ENCODE measurements at regions not wholly inside any gene's neighbourhood (a gene's known extent, or its start where the extent isn't known, plus 50 kb on each side); places are given as distances from the start of the nearest gene placed in this dataset.
A peak's percentile ranks its signal among the peaks of the same experiment; 100 is the strongest.

GRCh38 chr17:77435272-77436057 lies 294.7 kb downstream of the SEC14L1 start:
- peaks cover 98% of the 10 kb centered on the region for H3K4me1 Mint-ChIP-seq (ENCODE audit: low read depth)
- no peaks in the 10 kb centered on the region for H3K36me3 Mint-ChIP-seq (ENCODE audit: low read depth)

GRCh38 chr17:77436058-77436442 lies 295.3 kb downstream of the SEC14L1 start:
- peak overlapping the region; percentile 80 for H3K27ac Mint-ChIP-seq

More at GRCh38 chr17:77435272-77436057, 294.7 kb downstream of the SEC14L1 start:
- peak overlapping the region; percentile 80 for H3K4me3 Mint-ChIP-seq
- H3K27ac Mint-ChIP-seq: peak overlapping the region; percentile 90
- no peaks in the 10 kb centered on the region for H3K9me3 Mint-ChIP-seq
- no peaks in the 10 kb centered on the region for H3K27me3 Mint-ChIP-seq

GRCh38 chr17:77436481-77436880 lies 295.7 kb downstream of the SEC14L1 start:
- H3K36me3 Mint-ChIP-seq (ENCODE audit: low read depth): no peaks in the 10 kb centered on the region
- H3K27ac Mint-ChIP-seq: peak overlapping the region; percentile 70
- H3K27me3 Mint-ChIP-seq: no peaks in the 10 kb centered on the region
- H3K9me3 Mint-ChIP-seq: no peaks in the 10 kb centered on the region
- peaks cover 98% of the 10 kb centered on the region for H3K4me1 Mint-ChIP-seq (ENCODE audit: low read depth)
- peak overlapping the region; percentile 80 for H3K4me3 Mint-ChIP-seq

More at GRCh38 chr17:77436058-77436442, 295.3 kb downstream of the SEC14L1 start:
- Mint-ChIP-seq H3K4me1 (ENCODE audit: low read depth) (peaks cover 98% of the 10 kb centered on the region), H3K9me3 (no peaks in the 10 kb centered on the region), H3K36me3 (ENCODE audit: low read depth) (no peaks in the 10 kb centered on the region), H3K4me3 (peak overlapping the region; percentile 80), H3K27me3 (no peaks in the 10 kb centered on the region)

- H3K4me1 Mint-ChIP-seq (ENCODE audit: low read depth): peaks cover 98% of the 10 kb centered on the region
- no peaks in the 10 kb centered on the region for H3K36me3 Mint-ChIP-seq (ENCODE audit: low read depth)
- H3K27ac Mint-ChIP-seq: peak overlapping the region; percentile 70
- no peaks in the 10 kb centered on the region for H3K27me3 Mint-ChIP-seq
- H3K9me3 Mint-ChIP-seq: no peaks in the 10 kb centered on the region
- peak overlapping the region; percentile 45 for H3K4me3 Mint-ChIP-seq
These were observed 296.2 kb downstream of the SEC14L1 start for GRCh38 chr17:77437017-77437416.

DNA sequence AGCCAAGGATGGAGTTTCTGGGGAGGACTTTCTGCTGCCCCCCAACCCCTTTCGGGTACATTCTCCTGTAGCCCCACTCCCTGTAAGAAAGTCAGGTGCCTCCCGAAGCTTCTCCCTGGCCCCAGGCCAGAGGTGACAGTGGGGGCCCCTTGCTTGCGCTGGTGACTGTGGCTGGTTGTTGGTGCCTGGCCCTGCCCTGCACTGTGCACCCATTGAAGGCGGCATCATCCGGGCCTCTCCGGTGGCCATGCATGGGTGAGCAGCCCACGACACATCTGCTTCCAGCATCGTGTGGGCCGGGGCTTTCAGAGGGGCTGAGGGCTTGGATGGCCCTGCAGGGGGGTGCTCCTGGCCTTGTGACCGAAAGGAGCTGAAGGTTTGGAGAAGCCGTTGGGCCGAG lies 297.0 kb downstream of the SEC14L1 start:
- H3K27me3 Mint-ChIP-seq: no peaks in the 10 kb centered on the region
- peak overlapping the region; percentile 3 for H3K4me3 Mint-ChIP-seq
- H3K36me3 Mint-ChIP-seq (ENCODE audit: low read depth): no peaks in the 10 kb centered on the region
- no peaks in the 10 kb centered on the region for H3K9me3 Mint-ChIP-seq
- peaks cover 98% of the 10 kb centered on the region for H3K4me1 Mint-ChIP-seq (ENCODE audit: low read depth)
- no peak overlapping the region for H3K27ac Mint-ChIP-seq

DNA sequence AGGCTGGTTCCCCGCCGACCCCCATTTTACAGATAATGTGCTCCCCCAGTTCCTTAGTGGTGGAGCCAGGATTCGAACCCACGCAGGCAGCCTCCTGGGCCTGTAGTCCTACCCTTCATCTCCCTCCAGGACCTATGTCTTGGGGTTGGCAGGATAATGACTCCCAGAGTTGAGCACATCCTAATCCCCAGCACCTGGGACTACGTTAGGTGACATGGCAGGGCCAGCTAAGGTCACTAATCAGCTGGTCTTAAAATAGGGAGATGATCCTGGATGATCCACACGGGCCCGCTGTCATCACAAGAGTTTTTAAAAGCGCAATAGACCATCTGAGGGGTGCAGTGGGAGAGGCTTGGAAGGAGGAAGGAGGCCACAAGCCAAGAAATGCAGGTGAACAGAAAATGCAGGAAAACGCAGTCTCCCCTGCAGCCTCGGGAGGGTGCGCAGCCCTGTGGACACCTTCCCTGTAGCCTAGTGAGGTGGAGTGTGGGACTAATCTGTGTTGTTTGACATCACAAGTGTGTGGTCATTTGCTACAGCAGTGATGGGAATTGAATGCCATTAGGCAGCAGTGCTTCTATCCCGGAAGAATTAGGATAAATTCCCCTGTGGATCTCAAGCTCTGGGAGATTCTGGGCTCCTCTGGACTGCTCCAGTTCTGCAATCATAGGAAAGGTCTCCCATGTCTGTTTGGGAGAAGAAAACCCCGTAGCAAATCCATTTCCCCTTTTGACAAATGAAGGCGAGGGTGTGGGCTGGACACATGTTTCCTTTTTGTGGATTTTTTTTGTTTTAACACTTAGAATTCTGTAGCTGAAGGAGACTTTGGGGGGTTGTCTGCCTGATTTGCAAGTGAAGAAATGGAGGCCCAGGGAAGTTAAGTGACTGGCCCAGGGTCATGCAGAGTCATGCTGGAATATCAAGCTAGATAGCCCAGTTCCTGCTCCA lies 297.7 kb downstream of the SEC14L1 start:
- Mint-ChIP-seq H3K36me3 (ENCODE audit: low read depth) (no peaks in the 10 kb centered on the region), H3K4me3 (peak overlapping the region; percentile 37), H3K4me1 (ENCODE audit: low read depth) (peaks cover 99% of the 10 kb centered on the region), H3K27me3 (no peaks in the 10 kb centered on the region), H3K9me3 (no peaks in the 10 kb centered on the region), H3K27ac (peak overlapping the region; percentile 79)

GRCh38 chr17:77439189-77440018 lies 298.6 kb downstream of the SEC14L1 start:
- no peaks in the 10 kb centered on the region for H3K36me3 Mint-ChIP-seq (ENCODE audit: low read depth)
- no peaks in the 10 kb centered on the region for H3K9me3 Mint-ChIP-seq
- peaks cover 100% of the 10 kb centered on the region for H3K4me1 Mint-ChIP-seq (ENCODE audit: low read depth)

DNA sequence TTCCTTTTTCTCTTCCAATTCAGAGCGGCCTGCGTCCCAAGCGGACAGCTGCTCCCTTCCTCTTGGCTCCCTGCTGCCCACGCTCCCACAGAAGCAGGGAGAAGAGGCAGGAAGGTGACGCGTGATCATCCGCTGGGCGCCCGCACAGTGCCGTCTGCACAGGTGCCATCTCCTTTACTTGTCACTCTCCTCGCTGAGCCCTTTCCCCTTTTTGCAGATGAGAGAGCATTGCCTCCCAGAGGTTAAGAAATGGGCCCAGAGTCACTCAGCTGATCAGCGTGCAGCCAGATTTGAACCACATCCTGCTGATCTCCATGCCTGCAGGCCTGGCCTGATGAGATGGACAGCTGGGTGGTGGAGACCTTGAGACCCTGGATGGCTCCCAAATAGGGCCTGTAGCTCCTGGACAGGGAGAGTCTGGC lies 299.8 kb downstream of the SEC14L1 start:
- Mint-ChIP-seq H3K4me3 (peak overlapping the region; percentile 77), H3K27me3 (no peaks in the 10 kb centered on the region), H3K4me1 (ENCODE audit: low read depth) (peaks cover 100% of the 10 kb centered on the region), H3K9me3 (no peaks in the 10 kb centered on the region), H3K27ac (peak overlapping the region; percentile 98), H3K36me3 (ENCODE audit: low read depth) (peaks cover 4% of the 10 kb centered on the region)

More at GRCh38 chr17:77439189-77440018, 298.6 kb downstream of the SEC14L1 start:
- Mint-ChIP-seq H3K4me3 (peak overlapping the region; percentile 43), H3K27me3 (no peaks in the 10 kb centered on the region), H3K27ac (peak overlapping the region; percentile 90)

DNA sequence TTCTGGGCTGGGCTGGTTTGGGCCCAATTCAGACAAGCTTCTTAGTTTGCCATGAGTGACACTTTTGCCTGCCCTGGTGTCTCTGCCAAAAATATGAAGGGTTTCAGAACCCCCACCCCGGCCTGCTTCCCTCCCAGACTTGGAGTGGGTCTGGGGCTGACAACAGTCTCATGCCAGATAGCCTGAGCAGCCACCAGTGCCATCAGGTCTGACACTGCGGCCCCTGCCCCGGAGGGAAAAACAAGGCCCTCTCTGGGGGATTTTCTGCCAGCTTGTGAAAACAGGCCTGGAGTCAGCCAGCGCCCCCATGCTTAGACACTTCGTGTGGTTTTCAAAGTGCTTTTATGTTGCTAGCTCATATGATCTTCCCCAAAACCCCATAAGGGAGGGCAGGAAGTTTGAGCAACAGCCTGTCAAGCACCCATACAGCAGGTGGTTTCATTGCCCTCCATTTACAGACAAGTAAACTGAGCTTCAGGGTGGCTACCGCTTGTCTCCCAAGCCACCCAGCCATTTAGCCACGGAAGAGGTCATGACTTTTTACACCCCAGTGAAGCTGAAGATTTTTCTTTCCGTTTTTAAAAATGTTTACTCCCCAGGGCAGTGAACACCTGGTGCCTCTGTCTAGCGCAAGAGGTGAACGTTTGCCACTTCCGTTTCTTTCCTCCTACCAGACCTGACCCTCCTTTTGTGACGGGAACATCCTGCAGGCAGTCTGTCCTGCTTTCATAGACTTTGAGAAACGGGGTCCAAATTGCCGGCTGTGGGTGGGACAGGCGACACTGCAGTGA lies 300.6 kb downstream of the SEC14L1 start:
- peak overlapping the region; percentile 98 for H3K27ac Mint-ChIP-seq
- peaks cover 4% of the 10 kb centered on the region for H3K36me3 Mint-ChIP-seq (ENCODE audit: low read depth)
- H3K27me3 Mint-ChIP-seq: no peaks in the 10 kb centered on the region
- H3K4me1 Mint-ChIP-seq (ENCODE audit: low read depth): peaks cover 100% of the 10 kb centered on the region
- no peaks in the 10 kb centered on the region for H3K9me3 Mint-ChIP-seq
- H3K4me3 Mint-ChIP-seq: peak overlapping the region; percentile 77

DNA sequence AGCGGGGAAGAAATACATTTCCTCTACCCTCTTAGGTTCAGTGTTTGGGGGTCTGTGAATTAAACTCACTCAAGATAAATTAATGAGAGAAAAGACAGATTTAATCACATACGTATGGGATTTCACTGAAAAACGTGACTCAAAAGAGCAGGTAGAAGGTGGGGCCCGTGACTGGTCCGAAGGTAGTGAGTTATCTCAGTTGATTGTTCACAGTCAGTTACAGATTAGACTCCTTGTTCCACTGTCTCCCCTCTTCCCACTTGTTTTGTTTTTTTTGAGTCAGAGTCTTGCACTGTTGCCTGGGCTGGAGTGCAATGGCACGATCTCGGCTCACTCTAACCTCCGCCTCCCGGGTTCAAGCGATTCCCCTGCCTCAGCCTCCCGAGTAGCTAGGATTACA lies 301.2 kb downstream of the SEC14L1 start:
- H3K27me3 Mint-ChIP-seq: no peaks in the 10 kb centered on the region
- H3K36me3 Mint-ChIP-seq (ENCODE audit: low read depth): peaks cover 4% of the 10 kb centered on the region
- peak overlapping the region; percentile 77 for H3K4me3 Mint-ChIP-seq
- no peaks in the 10 kb centered on the region for H3K9me3 Mint-ChIP-seq
- peak overlapping the region; percentile 98 for H3K27ac Mint-ChIP-seq
- peaks cover 100% of the 10 kb centered on the region for H3K4me1 Mint-ChIP-seq (ENCODE audit: low read depth)

GRCh38 chr17:77442976-77443747 lies 302.4 kb downstream of the SEC14L1 start:
- no peaks in the 10 kb centered on the region for H3K9me3 Mint-ChIP-seq
- peaks cover 99% of the 10 kb centered on the region for H3K4me1 Mint-ChIP-seq (ENCODE audit: low read depth)
- H3K36me3 Mint-ChIP-seq (ENCODE audit: low read depth): peaks cover 4% of the 10 kb centered on the region
- no peaks in the 10 kb centered on the region for H3K27me3 Mint-ChIP-seq
- H3K27ac Mint-ChIP-seq: peak overlapping the region; percentile 93
- H3K4me3 Mint-ChIP-seq: peak overlapping the region; percentile 4

DNA sequence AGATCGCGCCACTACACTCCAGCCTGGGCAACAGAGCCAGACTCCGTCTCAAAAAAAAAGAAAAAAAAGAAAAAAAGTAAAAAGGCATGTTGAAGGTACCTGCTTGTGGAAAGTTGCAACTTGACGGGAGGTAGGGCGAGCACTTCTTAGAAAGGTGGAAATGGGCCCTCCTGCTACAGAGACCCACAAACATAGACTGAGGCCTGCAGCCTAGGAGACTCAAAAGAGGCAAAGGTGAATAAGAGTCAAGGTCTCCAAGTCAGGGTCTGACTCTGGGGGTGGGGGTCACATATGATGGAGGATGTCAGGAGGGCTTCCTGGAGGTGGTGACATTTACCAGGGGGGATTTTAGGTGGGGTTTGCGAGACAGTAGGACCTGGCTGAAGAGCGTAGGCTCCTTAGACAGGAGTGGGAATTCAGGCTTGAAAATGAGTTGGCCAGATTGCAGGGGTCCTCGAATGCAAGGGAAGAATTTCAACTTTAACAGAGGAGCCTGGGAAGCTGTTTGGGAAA lies 303.0 kb downstream of the SEC14L1 start:
- peak overlapping the region; percentile 24 for H3K4me3 Mint-ChIP-seq
- H3K36me3 Mint-ChIP-seq (ENCODE audit: low read depth): peaks cover 4% of the 10 kb centered on the region
- H3K4me1 Mint-ChIP-seq (ENCODE audit: low read depth): peaks cover 96% of the 10 kb centered on the region
- H3K27me3 Mint-ChIP-seq: no peaks in the 10 kb centered on the region
- no peaks in the 10 kb centered on the region for H3K9me3 Mint-ChIP-seq
- H3K27ac Mint-ChIP-seq: peak overlapping the region; percentile 93

DNA sequence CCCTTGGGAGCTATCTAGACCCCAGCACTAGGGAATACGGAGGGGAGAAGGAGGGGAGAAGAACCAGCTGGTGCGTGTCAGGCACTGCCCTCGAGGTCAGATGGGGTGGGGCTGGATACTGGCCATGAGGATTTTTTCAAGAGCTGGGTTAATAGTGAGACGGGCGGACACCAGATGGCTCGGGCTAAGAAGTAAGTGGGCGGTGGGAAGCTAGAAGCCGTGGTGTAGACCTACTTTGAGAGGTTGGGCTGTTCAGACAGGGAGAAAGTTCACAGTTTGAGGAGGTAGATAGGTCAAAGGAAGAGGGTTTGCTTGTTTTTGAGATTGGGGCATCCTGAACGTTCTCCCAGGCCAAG lies 303.8 kb downstream of the SEC14L1 start:
- no peaks in the 10 kb centered on the region for H3K27me3 Mint-ChIP-seq
- H3K36me3 Mint-ChIP-seq (ENCODE audit: low read depth): peaks cover 4% of the 10 kb centered on the region
- H3K9me3 Mint-ChIP-seq: no peaks in the 10 kb centered on the region
- peak overlapping the region; percentile 76 for H3K4me3 Mint-ChIP-seq
- H3K27ac Mint-ChIP-seq: peak overlapping the region; percentile 93
- peaks cover 96% of the 10 kb centered on the region for H3K4me1 Mint-ChIP-seq (ENCODE audit: low read depth)

All from stimulated activated naive CD8-positive, alpha-beta T cell treated with anti-CD3 and anti-CD28 coated beads, Interleukin-15, Interleukin-2, amounts not matched to agents 100 ng/mL and 50 ng/mL, for 24 hours (primary cell).